Spleen (tissue), 11 donors: ENCODE measurements at regions not wholly inside any gene's neighbourhood (a gene's known extent, or its start where the extent isn't known, plus 50 kb on each side); places are given as distances from the start of the nearest gene placed in this dataset.

Experiments
- DNase-seq: peaks from one replicate; pipeline ENCODE4 v3.0.0-alpha.2; 2020
- H3K27ac ChIP-seq, 8 donors: fragments of 200-600 bp; sonication (generic) in 7 of 8; 1 replicate in 4 of 8; 2 replicates in 4 of 8; pipeline versions ENCODE4 v1.5.0 to v1.8.0; 2016 to 2021; ENCODE audit warnings: inconsistent platforms in 4 of 8, mild to moderate bottlenecking in 4 of 8, moderate library complexity in 1 of 8
- H3K27me3 ChIP-seq, 7 donors: fragments of 200-600 bp; sonication (generic) in 6 of 7; replicated peaks in 1 of 7; 1 replicate in 4 of 7; 2 replicates in 3 of 7; pipeline versions ENCODE4 v1.5.0 to v1.8.0; 2016 to 2021; ENCODE audit warnings: inconsistent platforms in 3 of 7, mild to moderate bottlenecking in 1 of 7
- H3K36me3 ChIP-seq, 6 donors: fragments of 200-600 bp; sonication (generic) in 5 of 6; 1 replicate in 4 of 6; 2 replicates in 2 of 6; pipeline versions ENCODE4 v1.5.0 to v1.8.0; 2016 to 2021; ENCODE audit warnings: inconsistent platforms in 2 of 6
- H3K4me1 ChIP-seq, 6 donors: fragments of 200-600 bp; sonication (generic) in 5 of 6; 1 replicate in 3 of 6; 2 replicates in 3 of 6; pipeline versions ENCODE4 v1.5.0 to v1.8.0; 2016 to 2021; ENCODE audit warnings: inconsistent platforms in 3 of 6
- H3K4me3 ChIP-seq, 8 donors: fragments of 200-600 bp; sonication (generic) in 7 of 8; 1 replicate in 4 of 8; 2 replicates in 4 of 8; pipeline versions ENCODE4 v1.5.0 to v1.8.0; 2016 to 2021; ENCODE audit warnings: inconsistent platforms in 4 of 8, mild to moderate bottlenecking in 4 of 8, moderate library complexity in 2 of 8
- H3K9me3 ChIP-seq, 8 donors: fragments of 200-600 bp; sonication (generic) in 7 of 8; 1 replicate in 4 of 8; 2 replicates in 4 of 8; pipeline versions ENCODE4 v1.5.0 to v1.8.0; 2016 to 2021; ENCODE audit warnings: inconsistent platforms in 4 of 8
- POLR2A ChIP-seq, 3 donors: fragments of 450-650 bp; IDR thresholded peaks; one replicate each; pipeline ENCODE4 v1.5.1; 2017; ENCODE audit warnings: antibody characterized with exemption in 3 of 3, mild to moderate bottlenecking in 1 of 3
- POLR2AphosphoS5 ChIP-seq, 3 donors: sonication (generic); formaldehyde crosslinking; IDR thresholded peaks; one replicate each; pipeline ENCODE4 v1.5.1; 2017; ENCODE audit warnings: antibody characterized with exemption in 3 of 3
- WGBS, 5 donors: extraction: QIAGEN DNeasy Blood & Tissue Kit in 3 of 5; methylation state at CpG; one replicate each; pipeline versions ENCODE4 v1.1.5 to v1.1.7; 2013 to 2018; 5-methylcytosine and 5-hydroxymethylcytosine counted together
- intact Hi-C: fragments of 100-400 bp; cut with DNase I; formaldehyde crosslinking; loops from one replicate; pipeline ENCODE4 v1.15.0; 2023; ENCODE audit warnings: low total_unique reads
- TF ChIP-seq, protein P1 (sequence below), 11 experiments: fragments of 200-600 bp in 7 of 11; fragments of 450-650 bp in 4 of 11; sonication (generic) in 4 of 11; IDR thresholded peaks in 8 of 11; conservative IDR thresholded peaks in 3 of 11; 1 replicate in 7 of 11; 2 replicates in 4 of 11; pipeline versions ENCODE4 v1.4.0 to v1.8.0; 2016 to 2021; ENCODE audit warnings: antibody characterized with exemption in 11 of 11, inconsistent platforms in 4 of 11, mild to moderate bottlenecking in 1 of 11
- donor health status: healthy with polysubstance abuse.
- donor health status: DM: no; HTN: no; CAD: no; lungs with moderate emphysema.
- donor health status: DM: no; HTN: no; CAD: no.
- donor health status: Bipolar disorder and iron deficiency.
- donor health status: healthy.
- donor health status: DM: no; HTN: no; CAD: no.
- donor health status: DM: yes; HTN: yes; CAD: no.

DNA sequence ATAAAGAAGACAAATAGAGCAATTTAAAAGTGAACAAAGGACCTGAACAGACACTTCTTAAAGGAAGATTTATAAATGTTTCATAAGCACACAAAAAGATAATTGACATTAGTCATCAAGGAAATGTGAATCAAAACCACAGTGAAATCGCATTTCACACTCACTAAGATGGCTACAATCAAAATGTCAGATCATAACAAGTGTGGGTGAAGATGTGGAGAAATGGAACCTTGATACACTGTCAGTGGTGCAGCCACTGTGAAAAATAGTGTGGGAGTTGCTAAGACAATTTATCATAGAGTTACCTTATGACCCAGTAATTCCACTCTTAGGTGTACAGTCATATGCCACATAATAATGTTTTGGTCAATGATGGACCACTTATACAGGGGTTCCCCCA, 54.5 kb upstream of the HTR4 start:
- no peaks in the 10 kb centered on the region for H3K36me3 ChIP-seq
- WGBS, 5 donors, result 47 to 78% (median 66%) methylated on average over 1 of the region's 1 CpG
- no peak for TF ChIP-seq POLR2AphosphoS5 (IDR thresholded peaks at IDR 0.05)

DNA sequence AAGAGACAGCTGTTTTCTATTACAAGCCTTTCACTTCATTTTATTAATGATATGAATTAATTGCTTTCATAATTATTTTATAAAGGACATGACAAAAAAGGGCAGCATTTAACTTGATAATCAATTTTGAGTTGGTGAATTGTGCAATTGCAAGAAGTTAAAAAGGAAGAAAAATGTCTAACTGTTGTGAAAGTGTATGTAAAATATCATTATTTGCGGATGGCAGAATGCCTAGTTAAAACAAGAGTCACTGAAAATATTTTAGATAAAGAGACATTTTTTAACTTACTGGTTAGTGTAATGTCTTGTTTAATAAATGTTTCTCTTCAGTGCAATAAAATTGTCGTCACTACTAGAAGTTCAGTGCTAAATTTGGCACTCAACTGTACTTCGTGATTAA, 57.6 kb upstream of the HTR4 start:
- DNase-seq, result no peak

More for the DNA sequence above, 54.5 kb upstream of the HTR4 start:
- Histone ChIP-seq H3K9me3 (no peaks in the 10 kb centered on the region), H3K4me1 (peaks cover 0 to 3% (median 0%) of the 10 kb centered on the region in 6 donors), H3K4me3 (no peak overlapping the region), H3K27me3 (no peaks in the 10 kb centered on the region), H3K27ac (no peak overlapping the region)
- intact Hi-C loops, result no loop called here
- no peak for DNase-seq

DNA sequence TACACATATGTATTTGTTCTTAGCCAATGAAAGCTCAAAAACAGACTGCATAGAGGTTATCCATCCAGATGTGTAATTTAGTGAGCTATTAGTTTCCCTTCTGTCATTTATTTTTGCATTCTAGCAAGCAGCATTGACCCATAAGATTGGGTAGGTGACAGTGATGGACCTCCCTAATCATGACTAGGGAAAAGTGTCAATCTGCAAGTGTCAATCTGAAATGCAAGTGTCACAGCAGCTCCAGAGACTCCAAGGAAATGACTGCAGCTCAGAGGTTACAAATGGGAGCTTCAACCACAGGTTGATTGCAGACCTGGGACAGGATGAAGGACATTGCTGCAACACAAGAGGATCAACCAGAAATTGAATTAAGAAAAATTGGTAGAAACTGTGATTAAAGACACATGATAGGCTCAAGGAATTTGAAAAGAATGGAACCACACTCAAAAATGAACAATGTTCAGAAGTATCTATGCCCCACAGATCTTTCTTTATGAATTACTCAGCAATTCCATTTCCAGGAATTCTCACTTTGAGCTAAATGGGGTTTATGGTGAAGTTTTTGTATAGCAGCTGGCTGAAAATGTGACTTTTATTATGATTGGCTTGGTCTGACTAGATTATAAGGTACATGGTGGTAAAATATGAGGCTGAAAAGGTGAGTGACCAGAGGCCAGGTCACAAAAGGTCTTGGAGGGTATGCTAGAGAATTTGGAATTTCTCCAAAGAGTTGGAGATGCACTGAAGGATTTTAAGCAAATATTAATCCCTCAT, 59.6 kb upstream of the HTR4 start:
- Histone ChIP-seq H3K36me3 (no peaks in the 10 kb centered on the region), H3K27ac (no peak overlapping the region), H3K4me3 (no peak overlapping the region), H3K27me3 (peaks cover 0 to 20% (median 0%) of the 10 kb centered on the region in 7 donors), H3K4me1 (peaks cover 0 to 3% (median 0%) of the 10 kb centered on the region in 6 donors), H3K9me3 (no peaks in the 10 kb centered on the region)
- intact Hi-C loops, result no loop called here
- TF ChIP-seq, protein P1, sequence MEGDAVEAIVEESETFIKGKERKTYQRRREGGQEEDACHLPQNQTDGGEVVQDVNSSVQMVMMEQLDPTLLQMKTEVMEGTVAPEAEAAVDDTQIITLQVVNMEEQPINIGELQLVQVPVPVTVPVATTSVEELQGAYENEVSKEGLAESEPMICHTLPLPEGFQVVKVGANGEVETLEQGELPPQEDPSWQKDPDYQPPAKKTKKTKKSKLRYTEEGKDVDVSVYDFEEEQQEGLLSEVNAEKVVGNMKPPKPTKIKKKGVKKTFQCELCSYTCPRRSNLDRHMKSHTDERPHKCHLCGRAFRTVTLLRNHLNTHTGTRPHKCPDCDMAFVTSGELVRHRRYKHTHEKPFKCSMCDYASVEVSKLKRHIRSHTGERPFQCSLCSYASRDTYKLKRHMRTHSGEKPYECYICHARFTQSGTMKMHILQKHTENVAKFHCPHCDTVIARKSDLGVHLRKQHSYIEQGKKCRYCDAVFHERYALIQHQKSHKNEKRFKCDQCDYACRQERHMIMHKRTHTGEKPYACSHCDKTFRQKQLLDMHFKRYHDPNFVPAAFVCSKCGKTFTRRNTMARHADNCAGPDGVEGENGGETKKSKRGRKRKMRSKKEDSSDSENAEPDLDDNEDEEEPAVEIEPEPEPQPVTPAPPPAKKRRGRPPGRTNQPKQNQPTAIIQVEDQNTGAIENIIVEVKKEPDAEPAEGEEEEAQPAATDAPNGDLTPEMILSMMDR (IDR thresholded peaks at IDR 0.05 in 8 of 11, conservative IDR thresholded peaks at IDR 0.05 in 3 of 11), result no peak
- TF ChIP-seq POLR2AphosphoS5 (IDR thresholded peaks at IDR 0.05) (no peak), POLR2A (IDR thresholded peaks at IDR 0.05) (no peak)
- no peak for DNase-seq

More for the DNA sequence above, 57.6 kb upstream of the HTR4 start:
- H3K9me3 ChIP-seq, result no peaks in the 10 kb centered on the region
- H3K27me3 ChIP-seq, result peaks cover 0 to 20% (median 0%) of the 10 kb centered on the region in 7 donors
- intact Hi-C loops, result no loop called here
- TF ChIP-seq, protein P1 (IDR thresholded peaks at IDR 0.05 in 8 of 11, conservative IDR thresholded peaks at IDR 0.05 in 3 of 11), result no peak
- TF ChIP-seq POLR2AphosphoS5 (IDR thresholded peaks at IDR 0.05) (no peak), POLR2A (IDR thresholded peaks at IDR 0.05) (no peak)
- H3K27ac ChIP-seq, result no peak overlapping the region
- H3K36me3 ChIP-seq, result no peaks in the 10 kb centered on the region
- peaks cover 0 to 3% (median 0%) of the 10 kb centered on the region in 6 donors for H3K4me1 ChIP-seq
- H3K4me3 ChIP-seq, result no peak overlapping the region
- WGBS, 5 donors, result 63 to 84% (median 81%) methylated on average over 3 of the region's 3 CpGs

GRCh38 chr5:148716716-148717115, 62.4 kb upstream of the HTR4 start:
- H3K4me1 ChIP-seq, result peaks cover 0 to 3% (median 0%) of the 10 kb centered on the region in 6 donors
- peaks cover 0 to 20% (median 0%) of the 10 kb centered on the region in 7 donors for H3K27me3 ChIP-seq
- no peak overlapping the region for H3K27ac ChIP-seq
- no peaks in the 10 kb centered on the region for H3K9me3 ChIP-seq
- no peak for DNase-seq
- intact Hi-C loops, result no loop called here
- no peaks in the 10 kb centered on the region for H3K36me3 ChIP-seq
- TF ChIP-seq, protein P1 (IDR thresholded peaks at IDR 0.05 in 8 of 11, conservative IDR thresholded peaks at IDR 0.05 in 3 of 11), result no peak
- TF ChIP-seq POLR2A (IDR thresholded peaks at IDR 0.05) (no peak), POLR2AphosphoS5 (IDR thresholded peaks at IDR 0.05) (no peak)
- WGBS, 5 donors, result 65 to 84% (median 80%) methylated on average over 4 of the region's 4 CpGs
- H3K4me3 ChIP-seq, result no peak overlapping the region
